HEK293T (cell line): ENCODE measurements at regions not wholly inside any gene's neighbourhood (a gene's known extent, or its start where the extent isn't known, plus 50 kb on each side); places are given as distances from the start of the nearest gene placed in this dataset.

Experiments
- CTCF ChIA-PET: fragments of 350-600 bp; formaldehyde crosslinking; extraction: SDS; loops from one replicate; lab custom pipeline; 2021; ENCODE audit warnings: antibody characterized with exemption, inconsistent platforms; lab: Yijun Ruan, JAX
- POLR2A ChIA-PET: fragments of 350-600 bp; formaldehyde crosslinking; extraction: SDS; loops from one replicate; lab custom pipeline; 2020; ENCODE audit warnings: antibody characterized with exemption, inconsistent platforms; lab: Yijun Ruan, JAX
- DNase-seq: peaks from one replicate; pipeline ENCODE4 v3.0.0; 2012; ENCODE audit warnings: mixed read lengths; ENCODE audit errors: extremely low spot score
- ARNT ChIP-seq: fragments of 450-650 bp; IDR thresholded peaks from 2 replicates; pipeline ENCODE4 v1.6.1; 2017; ENCODE audit warnings: mild to moderate bottlenecking
- BHLHE40 ChIP-seq: fragments of 450-650 bp; IDR thresholded peaks from 2 replicates; pipeline ENCODE4 v1.6.1; 2016; ENCODE audit warnings: mild to moderate bottlenecking, moderate library complexity, borderline replicate concordance
- CTBP1 ChIP-seq: fragments of 450-650 bp; IDR thresholded peaks from 2 replicates; pipeline ENCODE4 v1.6.1; 2016; ENCODE audit warnings: borderline replicate concordance
- ELF4 ChIP-seq: fragments of 450-650 bp; IDR thresholded peaks from 2 replicates; pipeline ENCODE4 v1.6.1; 2017; ENCODE audit warnings: antibody characterized with exemption
- FOXA1 ChIP-seq: fragments of 450-650 bp; IDR thresholded peaks from 2 replicates; pipeline ENCODE4 v1.6.1; 2016; ENCODE audit warnings: mild to moderate bottlenecking
- FOXK2 ChIP-seq: fragments of 450-650 bp; IDR thresholded peaks from 2 replicates; pipeline ENCODE4 v1.6.1; 2016; ENCODE audit warnings: mild to moderate bottlenecking
- FOXM1 ChIP-seq: fragments of 450-650 bp; IDR thresholded peaks from 2 replicates; pipeline ENCODE4 v1.6.1; 2017; ENCODE audit warnings: mild to moderate bottlenecking, borderline replicate concordance
- HDGF ChIP-seq: fragments of 450-650 bp; IDR thresholded peaks from 2 replicates; pipeline ENCODE4 v1.6.1; 2017; ENCODE audit warnings: antibody characterized with exemption, borderline replicate concordance
- L3MBTL2 ChIP-seq: fragments of 450-650 bp; conservative IDR thresholded peaks from 2 replicates; pipeline ENCODE4 v1.6.1; 2016; ENCODE audit warnings: mild to moderate bottlenecking
- LEF1 ChIP-seq: fragments of 450-650 bp; IDR thresholded peaks from 2 replicates; pipeline ENCODE4 v1.6.1; 2017; ENCODE audit warnings: mild to moderate bottlenecking, borderline replicate concordance
- NFRKB ChIP-seq: fragments of 450-650 bp; IDR thresholded peaks from 2 replicates; pipeline ENCODE4 v1.6.1; 2016; ENCODE audit warnings: mild to moderate bottlenecking, moderate library complexity
- PKNOX1 ChIP-seq: fragments of 450-650 bp; IDR thresholded peaks from 2 replicates; pipeline ENCODE4 v1.6.1; 2016
- SP1 ChIP-seq: fragments of 450-650 bp; IDR thresholded peaks from 2 replicates; pipeline ENCODE4 v1.6.1; 2017
- SUZ12 ChIP-seq: fragments of 450-650 bp; IDR thresholded peaks from 2 replicates; pipeline ENCODE4 v1.6.1; 2016; ENCODE audit warnings: mild to moderate bottlenecking
- TARDBP ChIP-seq: fragments of 450-650 bp; IDR thresholded peaks from 2 replicates; pipeline ENCODE4 v1.6.1; 2016
- ZNF384 ChIP-seq: fragments of 450-650 bp; IDR thresholded peaks from 2 replicates; pipeline ENCODE4 v1.6.1; 2016

- TF ChIP-seq LEF1 (no peak), FOXK2 (no peak), SUZ12 (no peak), FOXA1 (no peak), FOXM1 (no peak)
- CTCF ChIA-PET, result interaction anchor here (0.6 to 1.5 kb wide), 4 partner anchors 9 to 203 kb away, joined by 3 read pairs; no protein-coding TSS in a partner anchor
- peak; percentile 7 for DNase-seq
- POLR2A ChIA-PET, result no interaction called here
These were observed 134.1 kb downstream of the PJA1 start for GRCh38 chrX:69031181-69031580.

- DNase-seq, result no peak
- ChIA-PET POLR2A (no interaction called here), CTCF (interaction anchor here (1.5 kb wide), 1 partner anchor 87 kb away, joined by 3 read pairs; no protein-coding TSS in a partner anchor)
- no peak for TF ChIP-seq NFRKB
- TF ChIP-seq FOXA1, result no peak
These were observed 135.5 kb downstream of the PJA1 start for GRCh38 chrX:69029771-69030170.

- DNase-seq, result peak; percentile 2
- TF ChIP-seq LEF1, result no peak
- TF ChIP-seq NFRKB, result no peak
- no peak for TF ChIP-seq SUZ12
- TF ChIP-seq BHLHE40, result no peak
- TF ChIP-seq HDGF, result no peak
- no peak for TF ChIP-seq TARDBP
- TF ChIP-seq ELF4, result no peak
- CTCF ChIA-PET, result no interaction called here
- POLR2A ChIA-PET, result no interaction called here
These were observed 136.5 kb downstream of the PJA1 start for GRCh38 chrX:69028761-69029120.

- CTCF ChIA-PET, result no interaction called here
- POLR2A ChIA-PET, result no interaction called here
- no peak for TF ChIP-seq TARDBP
- peak; percentile 59 for TF ChIP-seq PKNOX1
- DNase-seq, result peak; percentile 0
These were observed 137.1 kb downstream of the PJA1 start for GRCh38 chrX:69028006-69028760.

- TF ChIP-seq ELF4 (no peak), L3MBTL2 (no peak), ARNT (no peak), CTBP1 (no peak), ZNF384 (no peak), FOXA1 (no peak), FOXK2 (no peak), FOXM1 (no peak), PKNOX1 (no peak), SUZ12 (no peak), NFRKB (no peak), LEF1 (no peak), BHLHE40 (no peak), TARDBP (no peak), HDGF (no peak), SP1 (no peak)
These were observed 137.9 kb downstream of the PJA1 start for GRCh38 chrX:69027181-69028005.

GRCh38 chrX:69025802-69026301 is 139.4 kb downstream of the PJA1 start:
- peak; percentile 0 for DNase-seq
- TF ChIP-seq LEF1 (no peak), NFRKB (no peak), BHLHE40 (no peak), ARNT (no peak), FOXK2 (no peak), FOXA1 (no peak), SP1 (no peak), CTBP1 (no peak), FOXM1 (no peak), PKNOX1 (no peak), TARDBP (no peak), ELF4 (no peak), ZNF384 (no peak)
- POLR2A ChIA-PET, result no interaction called here
- CTCF ChIA-PET, result no interaction called here

More at GRCh38 chrX:69027181-69028005, 137.9 kb downstream of the PJA1 start:
- CTCF ChIA-PET, result no interaction called here
- POLR2A ChIA-PET, result no interaction called here
- peak; percentile 3 for DNase-seq

GRCh38 chrX:69024931-69025330 is 140.3 kb downstream of the PJA1 start:
- DNase-seq, result peak; percentile 4
- ChIA-PET POLR2A (no interaction called here), CTCF (no interaction called here)
- no peak for TF ChIP-seq ARNT
- TF ChIP-seq FOXA1, result no peak
- no peak for TF ChIP-seq NFRKB
- TF ChIP-seq L3MBTL2, result no peak
- no peak for TF ChIP-seq CTBP1
- no peak for TF ChIP-seq ZNF384
- no peak for TF ChIP-seq FOXM1
- no peak for TF ChIP-seq TARDBP
- TF ChIP-seq HDGF, result no peak
- no peak for TF ChIP-seq SP1
- no peak for TF ChIP-seq ELF4
- no peak for TF ChIP-seq BHLHE40
- no peak for TF ChIP-seq PKNOX1
- no peak for TF ChIP-seq LEF1
- no peak for TF ChIP-seq FOXK2
- no peak for TF ChIP-seq SUZ12
